ENCODE measurements at regions not wholly inside any gene's neighbourhood (a gene's known extent, or its start where the extent isn't known, plus 50 kb on each side); places are given as distances from the start of the nearest gene placed in this dataset.
"Not testable (repeated sequence)": the region's sequence is repeated elsewhere in the genome, so short reads cannot be mapped to it uniquely, and the experiment has no call there.

- not testable (repeated sequence) for H3K9me3 ChIP-seq (ENCODE audit: control insufficient read depth, insufficient read depth, low read length); H3K4me1 ChIP-seq (ENCODE audit: control insufficient read depth, insufficient read depth, low read length); H3K9ac ChIP-seq (ENCODE audit: low read depth, low read length); H3K27me3 ChIP-seq (ENCODE audit: control insufficient read depth, insufficient read depth, low read length); H3K27ac ChIP-seq (ENCODE audit: low read depth, low read length); H3K4me3 ChIP-seq (ENCODE audit: low read depth, low read length); H3K36me3 ChIP-seq (ENCODE audit: control insufficient read depth, insufficient read depth, low read length)
Observed at GRCh38 chr2:87584268-87584906, 163.5 kb upstream of the PLGLB2 start.

- H3K4me1 ChIP-seq (ENCODE audit: control insufficient read depth, insufficient read depth, low read length); H3K9me3 ChIP-seq (ENCODE audit: control insufficient read depth, insufficient read depth, low read length); H3K27ac ChIP-seq (ENCODE audit: low read depth, low read length); H3K9ac ChIP-seq (ENCODE audit: low read depth, low read length); H3K27me3 ChIP-seq (ENCODE audit: control insufficient read depth, insufficient read depth, low read length); H3K36me3 ChIP-seq (ENCODE audit: control insufficient read depth, insufficient read depth, low read length); H3K4me3 ChIP-seq (ENCODE audit: low read depth, low read length): not testable (repeated sequence)
Observed at GRCh38 chr2:87587934-87588333, 160.0 kb upstream of the PLGLB2 start.

GRCh38 chr2:87592974-87593373 is 154.9 kb upstream of the PLGLB2 start:
- not testable (repeated sequence) for H3K27ac ChIP-seq (ENCODE audit: low read depth, low read length); H3K9me3 ChIP-seq (ENCODE audit: control insufficient read depth, insufficient read depth, low read length); H3K4me3 ChIP-seq (ENCODE audit: low read depth, low read length); H3K9ac ChIP-seq (ENCODE audit: low read depth, low read length); H3K4me1 ChIP-seq (ENCODE audit: control insufficient read depth, insufficient read depth, low read length); H3K36me3 ChIP-seq (ENCODE audit: control insufficient read depth, insufficient read depth, low read length); H3K27me3 ChIP-seq (ENCODE audit: control insufficient read depth, insufficient read depth, low read length)

GRCh38 chr2:87593784-87594610 is 153.9 kb upstream of the PLGLB2 start:
- not testable (repeated sequence) for H3K27ac ChIP-seq (ENCODE audit: low read depth, low read length); H3K36me3 ChIP-seq (ENCODE audit: control insufficient read depth, insufficient read depth, low read length); H3K9ac ChIP-seq (ENCODE audit: low read depth, low read length); H3K9me3 ChIP-seq (ENCODE audit: control insufficient read depth, insufficient read depth, low read length); H3K27me3 ChIP-seq (ENCODE audit: control insufficient read depth, insufficient read depth, low read length); H3K4me3 ChIP-seq (ENCODE audit: low read depth, low read length); H3K4me1 ChIP-seq (ENCODE audit: control insufficient read depth, insufficient read depth, low read length)

GRCh38 chr2:87594611-87594992 is 153.3 kb upstream of the PLGLB2 start:
- not testable (repeated sequence) for H3K27ac ChIP-seq (ENCODE audit: low read depth, low read length)

GRCh38 chr2:87595017-87595416 is 152.9 kb upstream of the PLGLB2 start:
- not testable (repeated sequence) for H3K4me3 ChIP-seq (ENCODE audit: low read depth, low read length); H3K27me3 ChIP-seq (ENCODE audit: control insufficient read depth, insufficient read depth, low read length); H3K9me3 ChIP-seq (ENCODE audit: control insufficient read depth, insufficient read depth, low read length); H3K4me1 ChIP-seq (ENCODE audit: control insufficient read depth, insufficient read depth, low read length); H3K27ac ChIP-seq (ENCODE audit: low read depth, low read length); H3K9ac ChIP-seq (ENCODE audit: low read depth, low read length); H3K36me3 ChIP-seq (ENCODE audit: control insufficient read depth, insufficient read depth, low read length)

More at GRCh38 chr2:87594611-87594992, 153.3 kb upstream of the PLGLB2 start:
- H3K36me3 ChIP-seq (ENCODE audit: control insufficient read depth, insufficient read depth, low read length); H3K4me3 ChIP-seq (ENCODE audit: low read depth, low read length); H3K9me3 ChIP-seq (ENCODE audit: control insufficient read depth, insufficient read depth, low read length); H3K9ac ChIP-seq (ENCODE audit: low read depth, low read length); H3K27me3 ChIP-seq (ENCODE audit: control insufficient read depth, insufficient read depth, low read length); H3K4me1 ChIP-seq (ENCODE audit: control insufficient read depth, insufficient read depth, low read length): not testable (repeated sequence)

- not testable (repeated sequence) for H3K36me3 ChIP-seq (ENCODE audit: control insufficient read depth, insufficient read depth, low read length); H3K4me3 ChIP-seq (ENCODE audit: low read depth, low read length); H3K4me1 ChIP-seq (ENCODE audit: control insufficient read depth, insufficient read depth, low read length); H3K9me3 ChIP-seq (ENCODE audit: control insufficient read depth, insufficient read depth, low read length); H3K27me3 ChIP-seq (ENCODE audit: control insufficient read depth, insufficient read depth, low read length); H3K9ac ChIP-seq (ENCODE audit: low read depth, low read length); H3K27ac ChIP-seq (ENCODE audit: low read depth, low read length)
Observed at GRCh38 chr2:87600961-87601360, 146.9 kb upstream of the PLGLB2 start.

- not testable (repeated sequence) for H3K4me3 ChIP-seq (ENCODE audit: low read depth, low read length); H3K9ac ChIP-seq (ENCODE audit: low read depth, low read length); H3K36me3 ChIP-seq (ENCODE audit: control insufficient read depth, insufficient read depth, low read length); H3K4me1 ChIP-seq (ENCODE audit: control insufficient read depth, insufficient read depth, low read length); H3K27me3 ChIP-seq (ENCODE audit: control insufficient read depth, insufficient read depth, low read length); H3K27ac ChIP-seq (ENCODE audit: low read depth, low read length); H3K9me3 ChIP-seq (ENCODE audit: control insufficient read depth, insufficient read depth, low read length)
Observed at GRCh38 chr2:87602118-87602517, 145.8 kb upstream of the PLGLB2 start.

GRCh38 chr2:87602728-87603127 is 145.2 kb upstream of the PLGLB2 start:
- not testable (repeated sequence) for H3K27me3 ChIP-seq (ENCODE audit: control insufficient read depth, insufficient read depth, low read length); H3K9me3 ChIP-seq (ENCODE audit: control insufficient read depth, insufficient read depth, low read length); H3K4me1 ChIP-seq (ENCODE audit: control insufficient read depth, insufficient read depth, low read length); H3K27ac ChIP-seq (ENCODE audit: low read depth, low read length); H3K4me3 ChIP-seq (ENCODE audit: low read depth, low read length); H3K9ac ChIP-seq (ENCODE audit: low read depth, low read length); H3K36me3 ChIP-seq (ENCODE audit: control insufficient read depth, insufficient read depth, low read length)

- not testable (repeated sequence) for H3K4me3 ChIP-seq (ENCODE audit: low read depth, low read length); H3K9me3 ChIP-seq (ENCODE audit: control insufficient read depth, insufficient read depth, low read length); H3K27ac ChIP-seq (ENCODE audit: low read depth, low read length); H3K9ac ChIP-seq (ENCODE audit: low read depth, low read length); H3K4me1 ChIP-seq (ENCODE audit: control insufficient read depth, insufficient read depth, low read length); H3K36me3 ChIP-seq (ENCODE audit: control insufficient read depth, insufficient read depth, low read length); H3K27me3 ChIP-seq (ENCODE audit: control insufficient read depth, insufficient read depth, low read length)
Observed at GRCh38 chr2:87603418-87604278, 144.2 kb upstream of the PLGLB2 start.

GRCh38 chr2:87604279-87604818 is 143.5 kb upstream of the PLGLB2 start:
- not testable (repeated sequence) for H3K27me3 ChIP-seq (ENCODE audit: control insufficient read depth, insufficient read depth, low read length); H3K9me3 ChIP-seq (ENCODE audit: control insufficient read depth, insufficient read depth, low read length); H3K27ac ChIP-seq (ENCODE audit: low read depth, low read length); H3K36me3 ChIP-seq (ENCODE audit: control insufficient read depth, insufficient read depth, low read length); H3K4me3 ChIP-seq (ENCODE audit: low read depth, low read length); H3K4me1 ChIP-seq (ENCODE audit: control insufficient read depth, insufficient read depth, low read length); H3K9ac ChIP-seq (ENCODE audit: low read depth, low read length)
